Thyroid gland (tissue), 4 donors: ENCODE measurements at regions not wholly inside any gene's neighbourhood (a gene's known extent, or its start where the extent isn't known, plus 50 kb on each side); places are given as distances from the start of the nearest gene placed in this dataset.

ENCODE experiments used
- CTCF ChIP-seq, 6 experiments: fragments of 200-600 bp in 3 of 6; fragments of 450-650 bp in 3 of 6; sonication (generic) in 3 of 6; IDR thresholded peaks; one replicate each; pipeline ENCODE4 v1.5.1; 2016 to 2019; ENCODE audit warnings: antibody characterized with exemption in 6 of 6, mild to moderate bottlenecking in 2 of 6, inconsistent platforms in 1 of 6, moderate library complexity in 1 of 6
- POLR2A ChIP-seq, 2 donors: fragments of 450-650 bp; IDR thresholded peaks; one replicate each; pipeline ENCODE4 v1.6.1; 2017; ENCODE audit warnings: antibody characterized with exemption in 2 of 2, mild to moderate bottlenecking in 2 of 2, moderate library complexity in 1 of 2

- TF ChIP-seq POLR2A (IDR thresholded peaks at IDR 0.05), result no peak
- no peak for TF ChIP-seq CTCF (IDR thresholded peaks at IDR 0.05)
Measured at GRCh38 chr9:12276505-12276904, 416.7 kb upstream of the TYRP1 start.
